Activated CD4-positive, alpha-beta T cell treated with anti-CD3 and anti-CD28 coated beads, Interleukin-2, amount 10 ng/mL, durations not matched to agents 7 days and 5 days (primary cell): ENCODE measurements at regions not wholly inside any gene's neighbourhood (a gene's known extent, or its start where the extent isn't known, plus 50 kb on each side); places are given as distances from the start of the nearest gene placed in this dataset.

Experiments
- CTCF ChIA-PET: fragments of 350-600 bp; sonication (Branson Sonifier 250); formaldehyde crosslinking; loops from one replicate; lab custom pipeline; 2021; ENCODE audit warnings: antibody characterized with exemption; lab: Charles Lee
- POLR2A ChIA-PET: fragments of 350-600 bp; sonication (Branson Sonifier 250); formaldehyde crosslinking; loops from one replicate; lab custom pipeline; 2021; ENCODE audit warnings: antibody characterized with exemption; lab: Charles Lee
- DNase-seq: peaks from one replicate; pipeline ENCODE4 v3.0.0-alpha.2; 2020
- H3K27ac Mint-ChIP-seq: one replicate; pipeline ENCODE4 v1.8.0; 2021; ENCODE audit warnings: mild to moderate bottlenecking, moderate library complexity, mixed read lengths
- H3K27me3 Mint-ChIP-seq: one replicate; pipeline ENCODE4 v1.8.0; 2021; ENCODE audit warnings: mixed read lengths
- H3K36me3 Mint-ChIP-seq: one replicate; pipeline ENCODE4 v1.8.0; 2021; ENCODE audit warnings: low read depth, mixed read lengths
- H3K4me1 Mint-ChIP-seq: one replicate; pipeline ENCODE4 v1.8.0; 2021; ENCODE audit warnings: mixed read lengths
- H3K4me3 Mint-ChIP-seq: one replicate; pipeline ENCODE4 v1.8.0; 2021; ENCODE audit warnings: mild to moderate bottlenecking, moderate library complexity, mixed read lengths
- H3K9me3 Mint-ChIP-seq: one replicate; pipeline ENCODE4 v1.8.0; 2021; ENCODE audit warnings: mixed read lengths

DNA sequence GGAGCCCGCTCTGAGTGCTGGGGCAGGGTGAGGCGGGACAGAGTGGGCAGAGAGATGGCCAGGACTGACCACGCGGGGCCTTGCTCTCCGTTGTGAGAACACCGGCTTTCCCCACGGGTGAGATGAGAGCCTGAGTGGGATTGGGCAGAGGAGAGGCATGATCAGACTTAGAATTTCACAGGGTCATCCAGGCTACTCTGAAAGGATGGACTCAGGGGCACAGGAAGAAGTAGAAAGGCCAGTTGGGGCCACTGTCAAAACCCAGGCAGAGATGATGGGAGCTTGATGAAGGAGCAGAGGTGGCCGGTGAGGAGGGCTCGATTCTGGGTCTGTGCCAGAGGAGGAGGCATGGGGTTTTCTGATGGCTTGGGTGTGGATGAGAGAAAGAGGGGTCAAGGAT lies 63.8 kb upstream of the NUP50 start:
- Mint-ChIP-seq H3K9me3 (no peaks in the 10 kb centered on the region), H3K27me3 (peaks cover 8% of the 10 kb centered on the region), H3K36me3 (no peaks in the 10 kb centered on the region), H3K27ac (no peak overlapping the region), H3K4me3 (no peak overlapping the region), H3K4me1 (peaks cover 3% of the 10 kb centered on the region)
- no peak for DNase-seq
- POLR2A ChIA-PET = no interaction called here
- CTCF ChIA-PET = interaction anchor here (0.9 kb wide), 1 partner anchor 323 kb away, joined by 3 read pairs; no protein-coding TSS in a partner anchor

DNA sequence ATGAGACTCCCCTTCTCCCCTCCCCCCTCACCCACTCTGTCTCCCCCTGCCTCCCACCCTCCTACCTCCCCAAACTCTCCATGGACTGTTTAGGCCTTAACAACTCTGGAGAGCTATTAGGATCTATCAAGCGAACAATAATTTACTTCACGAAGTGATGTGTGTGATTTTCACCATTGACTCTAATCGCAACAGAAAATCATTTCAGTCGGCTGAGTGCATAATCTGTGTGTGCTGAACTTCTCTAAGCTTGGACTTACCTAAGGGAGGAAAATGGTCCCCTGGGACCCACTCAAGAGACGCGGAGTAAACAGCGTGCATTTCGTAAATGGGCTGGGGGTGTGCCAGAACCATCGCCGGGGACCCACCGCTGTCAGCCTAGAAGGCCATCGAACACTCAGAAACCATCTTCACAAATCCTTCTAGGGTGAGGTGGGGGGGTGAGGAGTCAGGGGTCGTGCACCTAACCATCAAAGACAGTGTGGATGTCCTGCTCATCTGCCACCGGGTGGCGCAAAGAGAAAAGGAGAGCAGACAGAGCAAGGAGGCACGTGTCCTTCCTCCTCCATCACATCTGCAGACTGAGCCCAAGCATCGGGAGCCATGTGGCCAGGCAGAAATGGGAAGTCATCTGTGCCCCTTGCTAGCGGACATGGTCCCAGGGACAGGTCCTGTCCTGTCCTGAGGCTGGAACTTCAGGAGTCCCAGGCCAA lies 62.1 kb upstream of the NUP50 start:
- H3K9me3 Mint-ChIP-seq = no peaks in the 10 kb centered on the region
- ChIA-PET POLR2A (no interaction called here), CTCF (interaction anchor here (0.6 to 1.0 kb wide), 2 partner anchors 261 to 696 kb away, joined by 3 read pairs; no protein-coding TSS in a partner anchor)
- peak; percentile 34 for DNase-seq
- no peak overlapping the region for H3K27ac Mint-ChIP-seq
- peaks cover 3% of the 10 kb centered on the region for H3K4me1 Mint-ChIP-seq
- no peaks in the 10 kb centered on the region for H3K36me3 Mint-ChIP-seq
- H3K4me3 Mint-ChIP-seq = no peak overlapping the region
- H3K27me3 Mint-ChIP-seq = peaks cover 7% of the 10 kb centered on the region

DNA sequence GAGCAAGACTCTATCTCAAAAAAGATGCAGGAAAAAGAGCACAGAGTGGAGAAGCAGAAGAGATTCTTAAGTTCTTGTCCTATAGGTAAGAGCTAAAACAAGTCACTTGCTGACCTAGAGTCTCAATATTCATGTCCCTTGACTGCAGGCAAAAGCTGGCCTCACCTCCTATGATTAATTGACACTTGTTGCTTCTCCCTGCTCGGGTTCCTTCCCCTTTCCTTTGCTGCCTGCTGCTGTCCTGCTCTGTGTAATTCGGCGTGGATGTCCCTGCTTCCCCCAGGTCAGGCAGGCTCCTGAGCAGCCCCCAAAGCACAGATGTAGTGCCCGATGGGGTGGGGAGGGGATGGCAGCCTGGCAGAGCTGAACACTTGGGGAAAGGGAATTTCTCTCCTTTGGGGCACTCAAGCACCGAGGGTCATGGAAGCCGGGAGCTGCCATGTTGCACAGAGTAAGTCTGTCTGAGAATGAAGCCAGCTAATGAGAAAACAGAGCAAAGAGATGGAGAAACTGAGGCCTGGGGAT lies 60.8 kb upstream of the NUP50 start:
- CTCF ChIA-PET = no interaction called here
- peaks cover 1% of the 10 kb centered on the region for H3K27me3 Mint-ChIP-seq
- DNase-seq = no peak
- peaks cover 3% of the 10 kb centered on the region for H3K4me1 Mint-ChIP-seq
- H3K27ac Mint-ChIP-seq = no peak overlapping the region
- H3K4me3 Mint-ChIP-seq = no peak overlapping the region
- no peaks in the 10 kb centered on the region for H3K36me3 Mint-ChIP-seq
- no peaks in the 10 kb centered on the region for H3K9me3 Mint-ChIP-seq
- POLR2A ChIA-PET = no interaction called here

DNA sequence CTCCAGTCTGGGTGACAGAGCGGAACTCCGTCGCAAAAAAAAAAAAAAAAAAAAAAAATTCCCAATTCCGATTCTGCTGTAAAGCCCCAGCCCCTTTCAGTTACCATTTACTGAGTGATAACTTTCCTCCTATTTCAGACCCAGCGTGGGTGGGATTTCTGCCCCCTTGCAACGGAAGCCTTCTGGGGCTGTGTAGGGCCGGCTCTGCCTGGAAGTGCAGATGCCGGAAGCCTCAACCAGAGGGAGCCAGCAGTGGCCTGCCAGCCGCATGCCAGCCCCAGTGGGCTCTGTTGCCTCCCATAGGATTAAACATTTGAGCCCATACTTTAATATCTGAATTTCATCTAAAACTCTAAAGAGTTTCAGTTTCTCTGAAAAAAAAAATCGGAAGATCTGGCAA lies 60.0 kb upstream of the NUP50 start:
- Mint-ChIP-seq H3K27ac (no peak overlapping the region), H3K4me3 (no peak overlapping the region), H3K9me3 (no peaks in the 10 kb centered on the region), H3K36me3 (no peaks in the 10 kb centered on the region), H3K27me3 (peaks cover 1% of the 10 kb centered on the region), H3K4me1 (peaks cover 3% of the 10 kb centered on the region)
- POLR2A ChIA-PET = no interaction called here
- no peak for DNase-seq
- CTCF ChIA-PET = no interaction called here

DNA sequence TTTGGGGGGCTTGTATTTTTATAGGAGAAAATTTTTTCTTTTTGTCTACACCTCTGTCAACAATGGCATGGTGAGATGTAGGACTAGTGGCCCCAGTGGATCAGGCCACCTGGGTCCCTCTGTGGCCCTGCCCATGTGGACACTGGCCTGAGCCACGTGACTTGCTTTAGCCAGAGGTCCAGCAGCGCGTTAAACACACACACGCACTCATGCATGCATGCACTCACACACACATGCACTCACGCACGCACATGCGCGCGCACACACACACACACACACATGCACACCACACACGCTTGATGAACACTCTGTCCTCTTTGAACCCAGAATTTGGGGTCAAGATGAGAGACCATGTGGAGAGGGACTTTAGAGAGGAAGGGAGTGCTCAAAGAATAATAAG lies 59.4 kb upstream of the NUP50 start:
- DNase-seq = no peak
- Mint-ChIP-seq H3K4me1 (peaks cover 3% of the 10 kb centered on the region), H3K27ac (no peak overlapping the region), H3K9me3 (no peaks in the 10 kb centered on the region), H3K36me3 (no peaks in the 10 kb centered on the region), H3K4me3 (no peak overlapping the region), H3K27me3 (peaks cover 1% of the 10 kb centered on the region)
- ChIA-PET CTCF (no interaction called here), POLR2A (no interaction called here)

DNA sequence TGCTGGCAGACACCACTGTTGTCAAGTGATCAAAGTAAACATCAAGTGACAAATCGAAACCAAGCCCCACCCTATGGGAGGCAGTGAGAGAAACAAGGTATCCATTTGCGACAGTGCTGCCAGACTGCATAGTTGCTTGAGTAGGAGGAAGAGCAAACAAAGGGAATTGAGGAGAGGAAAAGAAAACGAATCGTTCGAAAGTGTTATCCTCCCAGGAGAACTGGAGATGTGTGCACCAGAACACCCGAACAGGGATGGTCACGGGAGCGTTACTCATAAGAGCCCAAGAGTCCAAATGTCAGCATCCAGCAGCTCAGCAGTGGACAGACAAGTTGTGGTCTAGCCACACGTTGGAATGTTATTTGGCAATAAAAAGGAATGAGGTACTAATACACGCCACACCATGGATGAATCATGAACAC lies 58.4 kb upstream of the NUP50 start:
- no peak overlapping the region for H3K4me3 Mint-ChIP-seq
- H3K4me1 Mint-ChIP-seq = peaks cover 3% of the 10 kb centered on the region
- ChIA-PET POLR2A (no interaction called here), CTCF (no interaction called here)
- H3K36me3 Mint-ChIP-seq = no peaks in the 10 kb centered on the region
- no peak overlapping the region for H3K27ac Mint-ChIP-seq
- no peak for DNase-seq
- H3K27me3 Mint-ChIP-seq = peaks cover 1% of the 10 kb centered on the region
- H3K9me3 Mint-ChIP-seq = no peaks in the 10 kb centered on the region

DNA sequence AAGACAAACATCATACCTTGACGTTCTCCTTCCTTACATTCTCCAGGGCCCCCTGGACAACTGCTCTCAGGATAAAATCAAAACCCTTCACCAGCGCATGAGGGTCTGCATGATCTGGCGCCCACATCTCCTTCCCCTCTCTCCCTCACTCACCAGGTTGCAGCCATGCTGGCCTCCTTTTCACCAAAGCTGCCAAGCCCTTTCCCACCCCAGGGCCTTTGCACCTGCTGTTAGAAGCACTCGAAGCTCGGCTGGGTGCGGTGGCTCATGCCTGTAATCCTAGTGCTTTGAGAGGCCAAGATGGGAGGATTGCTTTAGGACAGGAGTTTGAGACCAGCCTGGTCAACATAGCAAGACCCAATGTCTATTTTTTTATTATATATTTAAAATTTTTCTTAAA lies 56.1 kb upstream of the NUP50 start:
- CTCF ChIA-PET = no interaction called here
- H3K4me3 Mint-ChIP-seq = no peak overlapping the region
- no peaks in the 10 kb centered on the region for H3K4me1 Mint-ChIP-seq
- peaks cover 4% of the 10 kb centered on the region for H3K27me3 Mint-ChIP-seq
- H3K36me3 Mint-ChIP-seq = no peaks in the 10 kb centered on the region
- no peak overlapping the region for H3K27ac Mint-ChIP-seq
- peaks cover 3% of the 10 kb centered on the region for H3K9me3 Mint-ChIP-seq
- no peak for DNase-seq
- POLR2A ChIA-PET = interaction anchor here (0.6 kb wide), 1 partner anchor 32 kb away, joined by 10 read pairs; no protein-coding TSS in a partner anchor

DNA sequence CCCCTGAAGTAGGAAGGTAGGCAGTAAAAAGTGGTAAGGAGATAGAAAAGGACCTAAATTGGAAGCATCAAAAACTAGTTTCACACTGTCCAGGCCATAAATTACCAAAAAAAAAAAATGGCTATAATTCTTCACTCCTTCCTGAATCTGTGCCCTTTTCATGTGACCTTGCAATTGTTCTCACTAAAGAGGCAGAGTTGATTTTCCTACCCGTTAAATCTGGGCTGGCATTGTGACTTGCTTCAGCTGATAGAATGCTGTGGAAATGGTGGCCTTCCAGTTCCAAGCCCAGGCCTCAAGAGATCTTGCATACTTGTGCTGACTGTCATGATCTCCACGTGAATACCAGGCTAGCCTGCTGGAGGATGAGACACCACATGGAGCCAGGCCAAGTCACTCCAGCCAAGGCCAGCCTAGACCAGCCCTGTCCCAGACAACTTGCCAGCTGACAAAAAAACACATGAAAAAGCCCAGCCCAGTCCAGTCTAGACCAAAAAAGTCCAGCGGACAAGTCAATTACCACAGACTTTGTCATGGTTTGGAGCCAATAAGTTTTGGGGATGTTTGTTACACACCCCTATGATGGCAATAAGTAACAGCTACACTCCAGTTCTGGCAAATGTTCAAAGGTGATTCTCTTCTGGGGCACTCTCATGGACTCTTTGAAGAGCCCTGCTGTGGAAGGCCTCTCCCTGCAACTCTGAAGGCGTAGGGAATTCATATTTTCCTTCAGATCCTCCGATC lies 51.4 kb upstream of the NUP50 start:
- CTCF ChIA-PET = interaction anchor here (0.6 to 0.8 kb wide), 3 partner anchors 9 to 98 kb away, joined by 3 read pairs; no protein-coding TSS in a partner anchor

More for the DNA sequence above, 51.4 kb upstream of the NUP50 start:
- no peak overlapping the region for H3K4me3 Mint-ChIP-seq
- no peak for DNase-seq
- peaks cover 6% of the 10 kb centered on the region for H3K27me3 Mint-ChIP-seq
- POLR2A ChIA-PET = no interaction called here
- no peaks in the 10 kb centered on the region for H3K4me1 Mint-ChIP-seq
- no peaks in the 10 kb centered on the region for H3K36me3 Mint-ChIP-seq
- H3K9me3 Mint-ChIP-seq = peaks cover 3% of the 10 kb centered on the region
- no peak overlapping the region for H3K27ac Mint-ChIP-seq
